ELR (cell line): ENCODE measurements at regions not wholly inside any gene's neighbourhood (a gene's known extent, or its start where the extent isn't known, plus 50 kb on each side); places are given as distances from the start of the nearest gene placed in this dataset.

Experiments used
- DNase-seq: peaks from one replicate; pipeline ENCODE4 v3.0.0-alpha.2; 2015; ENCODE audit warnings: low read depth

DNA sequence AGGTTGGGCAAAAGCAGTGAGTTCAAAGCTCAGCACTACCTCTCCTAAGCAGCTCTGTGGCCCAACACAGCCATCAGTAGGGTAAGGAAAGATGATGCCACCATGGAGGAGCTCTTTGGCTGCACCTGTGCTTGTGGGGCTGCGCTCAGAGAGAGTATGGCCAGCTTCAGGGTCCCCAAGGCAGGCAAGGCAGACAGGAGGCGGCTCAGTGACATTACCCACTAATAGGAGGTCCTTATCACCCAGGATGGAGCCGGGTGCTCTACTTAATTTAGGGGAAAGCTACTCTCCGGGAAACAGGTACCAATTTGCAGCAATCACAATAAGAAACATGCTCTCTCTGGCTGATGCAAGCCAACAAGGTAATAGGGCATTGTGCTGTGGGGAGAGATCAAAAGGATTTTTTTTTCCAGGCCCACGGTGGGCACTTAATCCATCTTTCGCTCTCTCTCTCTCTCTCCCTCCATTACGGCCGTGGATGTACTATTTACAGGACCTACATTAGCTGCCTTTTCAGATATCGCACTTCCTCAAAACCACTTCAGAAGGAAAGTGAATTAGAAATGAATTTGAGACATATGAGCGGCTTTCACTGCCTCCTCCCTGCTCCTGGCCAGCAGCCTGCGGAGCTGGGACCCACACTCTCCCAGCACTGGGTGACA, 446.3 kb downstream of the SOX6 start:
- DNase-seq, result no peak

DNA sequence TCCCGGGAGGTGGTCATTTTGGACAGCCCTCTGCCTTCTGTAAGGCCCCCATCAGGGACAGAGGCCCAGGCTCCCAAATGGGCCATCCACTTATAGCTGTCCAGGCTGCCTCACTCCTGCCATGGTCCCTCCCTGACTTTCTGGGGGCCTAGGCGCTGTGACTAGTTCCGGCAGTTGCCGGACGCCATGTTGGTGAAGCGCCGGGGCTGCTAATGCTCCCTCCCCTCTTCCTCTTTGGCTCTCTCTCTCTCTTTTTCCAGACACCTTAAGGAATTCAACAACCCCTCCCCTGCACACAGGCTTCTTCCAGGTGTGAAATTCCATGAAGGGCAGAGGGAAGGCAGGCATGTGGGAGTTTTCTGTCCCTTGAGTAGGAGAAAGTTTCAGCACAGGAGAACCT, 445.6 kb downstream of the SOX6 start:
- no peak for DNase-seq

DNA sequence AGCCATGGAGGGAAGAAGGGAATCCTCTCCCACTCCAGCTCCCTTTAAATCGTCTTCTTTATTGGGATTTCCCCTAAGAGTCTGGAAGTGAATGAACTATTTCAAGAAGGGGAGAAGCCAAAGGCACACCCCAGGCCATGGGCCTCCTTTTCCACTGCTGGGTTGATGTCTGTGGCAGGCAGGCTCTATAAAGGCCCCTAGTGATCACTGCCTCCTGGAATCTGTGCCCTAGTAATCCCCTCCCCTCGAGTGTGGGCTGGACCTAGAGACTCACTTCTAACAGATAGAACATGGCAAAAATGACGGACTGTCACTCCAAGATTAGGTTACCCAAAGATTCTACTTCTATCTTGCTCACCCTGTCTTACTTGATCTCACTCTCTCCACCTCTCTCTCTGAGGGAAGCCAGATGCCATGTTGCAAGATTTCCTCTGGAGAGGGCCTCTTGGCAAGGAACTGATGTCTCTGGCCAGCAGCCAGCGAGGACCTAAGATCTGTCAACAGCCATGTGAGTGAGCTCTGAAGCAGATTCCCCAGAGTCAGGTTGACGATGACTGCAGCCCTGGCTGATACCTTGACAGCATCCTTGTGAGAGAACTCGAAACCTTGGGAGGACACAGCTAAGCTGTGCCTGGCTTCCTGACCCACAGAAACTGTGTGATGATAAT, 444.8 kb downstream of the SOX6 start:
- no peak for DNase-seq

DNA sequence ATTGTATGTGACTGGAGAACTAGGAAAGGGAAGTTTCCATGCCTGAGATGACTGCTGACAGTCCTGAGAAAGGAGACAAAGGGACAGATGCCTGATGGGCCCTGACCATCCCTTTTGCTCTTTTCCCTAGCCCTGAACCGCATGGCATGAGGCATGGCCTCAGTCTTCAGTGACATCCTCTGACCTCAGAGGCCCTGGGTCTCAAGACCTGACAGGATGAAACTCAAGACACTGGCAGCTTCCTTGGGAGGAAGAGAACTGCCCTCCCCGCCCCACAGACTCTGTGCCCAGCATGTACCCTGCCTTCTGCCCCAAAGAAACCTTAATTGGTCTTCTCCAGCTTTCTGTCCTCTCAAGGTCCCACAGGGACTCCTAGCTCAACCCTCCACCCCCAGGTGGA, 444.1 kb downstream of the SOX6 start:
- DNase-seq, result no peak

DNA sequence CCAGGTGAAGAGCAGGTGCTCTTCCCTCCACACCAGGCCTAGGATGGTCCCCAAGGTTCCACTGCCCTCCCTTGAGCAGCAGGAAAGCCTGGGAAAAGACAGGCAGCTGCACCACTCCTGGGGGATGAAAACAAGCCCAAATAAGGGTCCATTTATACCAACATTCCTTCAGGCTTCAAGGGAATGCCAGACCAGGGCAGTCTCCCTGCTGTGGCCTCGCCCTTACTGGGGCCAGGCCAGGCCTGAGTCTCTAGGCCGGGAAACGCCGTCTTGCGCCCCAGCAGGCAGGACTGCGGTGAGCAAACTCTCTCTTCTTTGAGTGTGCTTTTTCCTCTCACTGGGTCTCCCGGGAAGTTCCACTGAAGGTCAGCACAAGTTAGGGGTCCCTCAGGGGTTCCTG, 443.5 kb downstream of the SOX6 start:
- DNase-seq, result no peak

DNA sequence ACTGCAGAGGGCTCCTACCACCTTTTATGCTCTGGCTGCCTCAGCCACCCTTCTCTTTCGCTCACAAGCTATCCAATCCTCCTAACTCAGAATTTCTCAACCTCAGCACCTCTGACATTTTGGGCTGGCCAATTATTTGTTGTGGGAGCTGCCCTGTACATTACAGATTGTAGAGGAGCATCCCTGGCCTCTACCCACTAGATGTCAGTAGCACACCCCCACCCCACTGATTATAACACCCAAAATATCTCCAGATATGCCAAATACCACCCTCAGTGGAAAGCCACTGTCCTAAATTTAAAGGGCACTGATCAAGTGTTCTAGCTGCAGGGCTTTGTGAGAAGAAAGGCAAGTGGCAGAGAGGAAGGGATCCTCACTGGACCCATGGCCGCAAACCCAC, 443.1 kb downstream of the SOX6 start:
- DNase-seq, result no peak
